ENCODE measurements at regions not wholly inside any gene's neighbourhood (a gene's known extent, or its start where the extent isn't known, plus 50 kb on each side); places are given as distances from the start of the nearest gene placed in this dataset.

GRCh38 chr10:52419281-52419680 lies 105.2 kb downstream of the DKK1 start:
- no peak for TF ChIP-seq CTCF (IDR thresholded peaks at IDR 0.05)
- TF ChIP-seq POLR2A (IDR thresholded peaks at IDR 0.05) = no peak
